DND-41 (cell line): ENCODE measurements at regions not wholly inside any gene's neighbourhood (a gene's known extent, or its start where the extent isn't known, plus 50 kb on each side); places are given as distances from the start of the nearest gene placed in this dataset.

Experiments
- EZH2 ChIP-seq: IDR thresholded peaks from 3 replicates; pipeline ENCODE4 v1.6.1; 2012; ENCODE audit warnings: borderline replicate concordance, low read depth, mild to moderate bottlenecking, moderate library complexity, low read length, inconsistent platforms; ENCODE audit not compliant: severe bottlenecking
- TF ChIP-seq, protein P1 (sequence below): IDR thresholded peaks from 2 replicates; pipeline ENCODE4 v1.5.1; 2012; ENCODE audit warnings: borderline replicate concordance, low read length, moderate library complexity, mild to moderate bottlenecking; ENCODE audit not compliant: poor library complexity, severe bottlenecking; ENCODE audit errors: extremely low read depth

DNA sequence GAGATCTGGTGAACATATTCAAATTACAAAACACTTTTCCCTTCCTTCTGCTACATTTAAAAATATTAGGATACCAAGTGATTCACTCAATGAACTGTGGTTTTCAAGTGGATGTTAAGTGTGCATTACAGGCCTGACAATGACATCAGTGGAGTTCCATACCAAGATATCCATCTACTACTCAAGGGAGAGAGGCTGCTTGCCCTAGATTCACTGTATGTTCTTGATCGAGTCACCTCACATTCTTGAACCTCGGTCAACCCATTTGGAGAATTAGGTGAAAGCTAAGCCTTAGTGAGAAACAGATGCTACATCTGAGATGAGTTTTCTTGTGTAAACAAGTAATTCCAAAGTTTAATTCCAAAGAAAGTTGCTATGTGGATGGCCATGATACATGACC is 142.2 kb downstream of the FGF10 start:
- TF ChIP-seq, protein P1, sequence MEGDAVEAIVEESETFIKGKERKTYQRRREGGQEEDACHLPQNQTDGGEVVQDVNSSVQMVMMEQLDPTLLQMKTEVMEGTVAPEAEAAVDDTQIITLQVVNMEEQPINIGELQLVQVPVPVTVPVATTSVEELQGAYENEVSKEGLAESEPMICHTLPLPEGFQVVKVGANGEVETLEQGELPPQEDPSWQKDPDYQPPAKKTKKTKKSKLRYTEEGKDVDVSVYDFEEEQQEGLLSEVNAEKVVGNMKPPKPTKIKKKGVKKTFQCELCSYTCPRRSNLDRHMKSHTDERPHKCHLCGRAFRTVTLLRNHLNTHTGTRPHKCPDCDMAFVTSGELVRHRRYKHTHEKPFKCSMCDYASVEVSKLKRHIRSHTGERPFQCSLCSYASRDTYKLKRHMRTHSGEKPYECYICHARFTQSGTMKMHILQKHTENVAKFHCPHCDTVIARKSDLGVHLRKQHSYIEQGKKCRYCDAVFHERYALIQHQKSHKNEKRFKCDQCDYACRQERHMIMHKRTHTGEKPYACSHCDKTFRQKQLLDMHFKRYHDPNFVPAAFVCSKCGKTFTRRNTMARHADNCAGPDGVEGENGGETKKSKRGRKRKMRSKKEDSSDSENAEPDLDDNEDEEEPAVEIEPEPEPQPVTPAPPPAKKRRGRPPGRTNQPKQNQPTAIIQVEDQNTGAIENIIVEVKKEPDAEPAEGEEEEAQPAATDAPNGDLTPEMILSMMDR: no peak
- TF ChIP-seq EZH2: no peak
